Kidney epithelial cell (primary cell): ENCODE measurements at regions not wholly inside any gene's neighbourhood (a gene's known extent, or its start where the extent isn't known, plus 50 kb on each side); places are given as distances from the start of the nearest gene placed in this dataset.

Source experiments
- DNase-seq: peaks from one replicate; pipeline ENCODE4 v3.0.0-alpha.2; 2010; ENCODE audit warnings: low read depth
- H3K27me3 ChIP-seq: 2 replicates; pipeline ENCODE4 v1.6.0; 2011; ENCODE audit warnings: low read length; ENCODE audit not compliant: control insufficient read depth, insufficient read depth
- H3K36me3 ChIP-seq: 2 replicates; pipeline ENCODE4 v1.5.1; 2011; ENCODE audit warnings: low read length; ENCODE audit not compliant: control insufficient read depth, insufficient read depth
- H3K4me3 ChIP-seq: 2 replicates; pipeline ENCODE4 v1.5.1; 2011; ENCODE audit warnings: low read depth, mild to moderate bottlenecking, control low read depth, low read length
- CTCF ChIP-seq: IDR thresholded peaks from 2 replicates; pipeline ENCODE4 v1.5.1; 2011; ENCODE audit warnings: mild to moderate bottlenecking, moderate library complexity, low read length, control low read depth, inconsistent platforms; ENCODE audit not compliant: insufficient read depth, poor library complexity, severe bottlenecking

- no peaks in the 10 kb centered on the region for H3K36me3 ChIP-seq
- no peaks in the 10 kb centered on the region for H3K27me3 ChIP-seq
- TF ChIP-seq CTCF, result no peak
- DNase-seq, result no peak
- no peak overlapping the region for H3K4me3 ChIP-seq
These were observed 220.9 kb upstream of the CDC14C start for GRCh38 chr7:48703466-48703865.

- DNase-seq, result no peak
These were observed 216.2 kb upstream of the CDC14C start for GRCh38 chr7:48708122-48708521.

GRCh38 chr7:48708635-48709034, 215.7 kb upstream of the CDC14C start:
- no peak for DNase-seq

More at GRCh38 chr7:48708122-48708521, 216.2 kb upstream of the CDC14C start:
- Histone ChIP-seq H3K36me3 (no peaks in the 10 kb centered on the region), H3K4me3 (no peak overlapping the region), H3K27me3 (no peaks in the 10 kb centered on the region)
- no peak for TF ChIP-seq CTCF

GRCh38 chr7:48710995-48711394, 213.4 kb upstream of the CDC14C start:
- no peaks in the 10 kb centered on the region for H3K36me3 ChIP-seq
- H3K4me3 ChIP-seq, result no peak overlapping the region
- H3K27me3 ChIP-seq, result no peaks in the 10 kb centered on the region
- DNase-seq, result no peak
- TF ChIP-seq CTCF, result no peak

More at GRCh38 chr7:48708635-48709034, 215.7 kb upstream of the CDC14C start:
- Histone ChIP-seq H3K4me3 (no peak overlapping the region), H3K27me3 (no peaks in the 10 kb centered on the region), H3K36me3 (no peaks in the 10 kb centered on the region)
- no peak for TF ChIP-seq CTCF

GRCh38 chr7:48718731-48719378, 205.5 kb upstream of the CDC14C start:
- DNase-seq, result no peak
- no peak for TF ChIP-seq CTCF
- H3K4me3 ChIP-seq, result no peak overlapping the region

GRCh38 chr7:48728799-48729198, 195.5 kb upstream of the CDC14C start:
- H3K36me3 ChIP-seq, result no peaks in the 10 kb centered on the region
- no peaks in the 10 kb centered on the region for H3K27me3 ChIP-seq
- TF ChIP-seq CTCF, result no peak
- no peak overlapping the region for H3K4me3 ChIP-seq
- no peak for DNase-seq

More at GRCh38 chr7:48718731-48719378, 205.5 kb upstream of the CDC14C start:
- Histone ChIP-seq H3K36me3 (no peaks in the 10 kb centered on the region), H3K27me3 (no peaks in the 10 kb centered on the region)
